ENCODE measurements at regions not wholly inside any gene's neighbourhood (a gene's known extent, or its start where the extent isn't known, plus 50 kb on each side); places are given as distances from the start of the nearest gene placed in this dataset.
"Not testable (repeated sequence)": the region's sequence is repeated elsewhere in the genome, so short reads cannot be mapped to it uniquely, and the experiment has no call there.

- no peak for DNase-seq
Observed at GRCh38 chr2:83860320-83860719, 598.8 kb downstream of the SUCLG1 start.

GRCh38 chr2:83859553-83859952, 599.5 kb downstream of the SUCLG1 start:
- no peak for DNase-seq

- DNase-seq, result no peak
Observed at GRCh38 chr2:83851066-83851465, 608.0 kb downstream of the SUCLG1 start.

- DNase-seq, result no peak
Observed at GRCh38 chr2:83850071-83850725, 608.9 kb downstream of the SUCLG1 start.

- DNase-seq, result no peak
Observed at GRCh38 chr2:83844490-83844889, 614.6 kb downstream of the SUCLG1 start.

- DNase-seq, result no peak
Observed at GRCh38 chr2:83842421-83842820, 616.7 kb downstream of the SUCLG1 start.

GRCh38 chr2:83837823-83838222, 621.3 kb downstream of the SUCLG1 start:
- no peak for DNase-seq

- DNase-seq, result no peak
Observed at GRCh38 chr2:83827618-83828017, 631.5 kb downstream of the SUCLG1 start.

- no peak for DNase-seq
Observed at GRCh38 chr2:83826577-83826976, 632.5 kb downstream of the SUCLG1 start.

GRCh38 chr2:83823229-83823628, 635.9 kb downstream of the SUCLG1 start:
- DNase-seq, result no peak

- DNase-seq, result peak; percentile 35 to 62
Observed at GRCh38 chr2:83817511-83817910, 641.6 kb downstream of the SUCLG1 start.

- DNase-seq, result no peak
Observed at GRCh38 chr2:83808878-83809277, 650.2 kb downstream of the SUCLG1 start.

- no peak for DNase-seq
Observed at GRCh38 chr2:83802604-83803003, 656.5 kb downstream of the SUCLG1 start.

- no peak for DNase-seq
Observed at GRCh38 chr2:83795777-83796176, 663.3 kb downstream of the SUCLG1 start.

GRCh38 chr2:83790467-83790866, 668.6 kb downstream of the SUCLG1 start:
- not testable (repeated sequence) for DNase-seq

- not testable (repeated sequence) for DNase-seq
Observed at GRCh38 chr2:83789674-83790073, 669.4 kb downstream of the SUCLG1 start.

GRCh38 chr2:83788938-83789566, 670.0 kb downstream of the SUCLG1 start:
- DNase-seq, result not testable (repeated sequence)

GRCh38 chr2:83787189-83787588, 671.9 kb downstream of the SUCLG1 start:
- no peak for DNase-seq

- DNase-seq, result no peak
Observed at GRCh38 chr2:83786140-83786539, 672.9 kb downstream of the SUCLG1 start.

GRCh38 chr2:83784947-83785346, 674.1 kb downstream of the SUCLG1 start:
- DNase-seq, result no peak

GRCh38 chr2:83784315-83784714, 674.8 kb downstream of the SUCLG1 start:
- no peak for DNase-seq

- no peak for DNase-seq
Observed at GRCh38 chr2:83782122-83782521, 677.0 kb downstream of the SUCLG1 start.

GRCh38 chr2:83764447-83765005, 694.6 kb downstream of the SUCLG1 start:
- DNase-seq, result no peak

GRCh38 chr2:83757329-83757728, 701.8 kb downstream of the SUCLG1 start:
- DNase-seq, result no peak

- DNase-seq, result no peak
Observed at GRCh38 chr2:83756219-83756618, 702.9 kb downstream of the SUCLG1 start.
